Fibroblast of lung (primary cell): ENCODE measurements at regions not wholly inside any gene's neighbourhood (a gene's known extent, or its start where the extent isn't known, plus 50 kb on each side); places are given as distances from the start of the nearest gene placed in this dataset.

Experiments
- DNase-seq, 2 donors: peaks; one replicate each; pipeline versions ENCODE4 v3.0.0 to v3.0.0-alpha.2; 2010; ENCODE audit warnings: low read depth in 2 of 2
- H2AFZ ChIP-seq: 2 replicates; pipeline ENCODE4 v1.5.1; 2012; ENCODE audit warnings: low read length, control low read depth, inconsistent platforms
- H3K27ac ChIP-seq: 2 replicates; pipeline ENCODE4 v1.5.1; 2011; ENCODE audit warnings: low read length, control low read depth; ENCODE audit not compliant: insufficient read depth
- H3K27me3 ChIP-seq: 2 replicates; pipeline ENCODE4 v1.5.1; 2011; ENCODE audit warnings: mild to moderate bottlenecking, low read length; ENCODE audit not compliant: control insufficient read depth, insufficient read depth
- H3K36me3 ChIP-seq: 2 replicates; pipeline ENCODE4 v1.5.1; 2011; ENCODE audit warnings: low read length; ENCODE audit not compliant: control insufficient read depth, insufficient read depth
- H3K4me1 ChIP-seq: 2 replicates; pipeline ENCODE4 v1.5.1; 2011; ENCODE audit warnings: low read length; ENCODE audit not compliant: control insufficient read depth, insufficient read depth; ENCODE audit errors: extremely low read depth
- H3K4me2 ChIP-seq: 2 replicates; pipeline ENCODE4 v1.5.1; 2011; ENCODE audit warnings: low read length, control low read depth; ENCODE audit not compliant: insufficient read depth; ENCODE audit errors: extremely low read depth
- H3K4me3 ChIP-seq, 4 experiments: fragments of 200-600 bp in 1 of 4; sonication (generic) in 1 of 4; replicated peaks in 1 of 4; 2 replicates each; pipeline ENCODE4 v1.5.1; 2011 to 2016; ENCODE audit warnings: low read length in 4 of 4, low read depth in 3 of 4, mild to moderate bottlenecking in 3 of 4, control low read depth in 2 of 4, inconsistent platforms in 1 of 4, mixed read lengths in 1 of 4; ENCODE audit not compliant: insufficient read depth in 1 of 4; ENCODE audit errors: control extremely low read depth in 1 of 4
- H3K79me2 ChIP-seq: 2 replicates; pipeline ENCODE4 v1.5.1; 2012; ENCODE audit warnings: mild to moderate bottlenecking, low read length, inconsistent platforms; ENCODE audit not compliant: control insufficient read depth, insufficient read depth
- H3K9ac ChIP-seq: 2 replicates; pipeline ENCODE4 v1.5.1; 2011; ENCODE audit warnings: mild to moderate bottlenecking, low read length, control low read depth; ENCODE audit not compliant: insufficient read depth
- H3K9me3 ChIP-seq: 2 replicates; pipeline ENCODE4 v1.5.1; 2012; ENCODE audit warnings: low read depth, low read length; ENCODE audit not compliant: control insufficient read depth, insufficient read depth
- H4K20me1 ChIP-seq: 2 replicates; pipeline ENCODE4 v1.5.1; 2011; ENCODE audit warnings: low read length; ENCODE audit not compliant: control insufficient read depth, insufficient read depth; ENCODE audit errors: extremely low read depth
- EZH2 ChIP-seq: IDR thresholded peaks from 2 replicates; pipeline ENCODE4 v1.5.1; 2012; ENCODE audit warnings: low read length, control low read depth, mild to moderate bottlenecking; ENCODE audit errors: missing control alignments
- TF ChIP-seq, protein P1 (sequence below), 2 donors: IDR thresholded peaks in 1 of 2; conservative IDR thresholded peaks in 1 of 2; 1 replicate in 1 of 2; 2 replicates in 1 of 2; pipeline ENCODE4 v1.5.1; 2011 to 2012; ENCODE audit warnings: low read length in 2 of 2, control low read depth in 1 of 2, inconsistent platforms in 1 of 2, low read depth in 1 of 2, mild to moderate bottlenecking in 1 of 2

- DNase-seq: no peak
- Histone ChIP-seq H3K9ac (no peak overlapping the region), H2AFZ (no peak overlapping the region), H3K4me3 (no peak overlapping the region), H3K79me2 (peaks cover 9% of the 10 kb centered on the region), H3K4me2 (no peak overlapping the region), H3K36me3 (no peaks in the 10 kb centered on the region), H3K9me3 (no peaks in the 10 kb centered on the region), H4K20me1 (no peaks in the 10 kb centered on the region), H3K4me1 (no peaks in the 10 kb centered on the region), H3K27me3 (no peaks in the 10 kb centered on the region), H3K27ac (no peak overlapping the region)
- TF ChIP-seq EZH2: no peak
- TF ChIP-seq, protein P1, sequence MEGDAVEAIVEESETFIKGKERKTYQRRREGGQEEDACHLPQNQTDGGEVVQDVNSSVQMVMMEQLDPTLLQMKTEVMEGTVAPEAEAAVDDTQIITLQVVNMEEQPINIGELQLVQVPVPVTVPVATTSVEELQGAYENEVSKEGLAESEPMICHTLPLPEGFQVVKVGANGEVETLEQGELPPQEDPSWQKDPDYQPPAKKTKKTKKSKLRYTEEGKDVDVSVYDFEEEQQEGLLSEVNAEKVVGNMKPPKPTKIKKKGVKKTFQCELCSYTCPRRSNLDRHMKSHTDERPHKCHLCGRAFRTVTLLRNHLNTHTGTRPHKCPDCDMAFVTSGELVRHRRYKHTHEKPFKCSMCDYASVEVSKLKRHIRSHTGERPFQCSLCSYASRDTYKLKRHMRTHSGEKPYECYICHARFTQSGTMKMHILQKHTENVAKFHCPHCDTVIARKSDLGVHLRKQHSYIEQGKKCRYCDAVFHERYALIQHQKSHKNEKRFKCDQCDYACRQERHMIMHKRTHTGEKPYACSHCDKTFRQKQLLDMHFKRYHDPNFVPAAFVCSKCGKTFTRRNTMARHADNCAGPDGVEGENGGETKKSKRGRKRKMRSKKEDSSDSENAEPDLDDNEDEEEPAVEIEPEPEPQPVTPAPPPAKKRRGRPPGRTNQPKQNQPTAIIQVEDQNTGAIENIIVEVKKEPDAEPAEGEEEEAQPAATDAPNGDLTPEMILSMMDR (conservative IDR thresholded peaks at IDR 0.05 in 1 of 2, IDR thresholded peaks at IDR 0.05 in 1 of 2; ENCODE audit: low read depth in 1 of 2, low read length in 2 of 2): no peak
Observed at GRCh38 chr17:21540502-21540901, 151.8 kb upstream of the KCNJ18 start.

DNA sequence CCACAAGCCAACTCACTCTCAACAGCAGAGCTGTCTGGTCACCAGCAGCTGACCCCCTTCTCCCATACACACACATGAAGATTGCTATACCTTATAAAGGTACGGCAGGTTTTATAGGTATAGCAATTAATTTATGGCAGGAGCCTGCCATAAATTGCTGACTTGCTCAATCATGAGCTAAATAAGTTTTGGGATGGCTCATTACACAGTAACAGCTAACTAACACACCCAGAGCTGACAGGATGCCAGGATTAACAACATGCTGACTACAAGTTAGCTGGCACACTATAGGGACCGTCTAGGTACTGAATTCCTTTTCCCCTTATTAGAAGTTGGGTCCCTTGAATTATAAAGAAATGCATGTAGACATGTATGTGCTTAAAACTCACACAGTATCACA lies 150.3 kb upstream of the KCNJ18 start:
- no peak overlapping the region for H2AFZ ChIP-seq
- no peak overlapping the region for H3K4me3 ChIP-seq
- peaks cover 11% of the 10 kb centered on the region for H3K79me2 ChIP-seq
- H3K9ac ChIP-seq: no peak overlapping the region
- H3K4me2 ChIP-seq: no peak overlapping the region
- no peak for TF ChIP-seq EZH2
- TF ChIP-seq, protein P1 (conservative IDR thresholded peaks at IDR 0.05 in 1 of 2, IDR thresholded peaks at IDR 0.05 in 1 of 2; ENCODE audit: low read depth in 1 of 2, low read length in 2 of 2): no peak
- DNase-seq: no peak
- H3K36me3 ChIP-seq: no peaks in the 10 kb centered on the region
- no peaks in the 10 kb centered on the region for H3K9me3 ChIP-seq
- H3K27me3 ChIP-seq: no peaks in the 10 kb centered on the region
- H3K4me1 ChIP-seq: no peaks in the 10 kb centered on the region
- H4K20me1 ChIP-seq: no peaks in the 10 kb centered on the region
- H3K27ac ChIP-seq: no peak overlapping the region

DNA sequence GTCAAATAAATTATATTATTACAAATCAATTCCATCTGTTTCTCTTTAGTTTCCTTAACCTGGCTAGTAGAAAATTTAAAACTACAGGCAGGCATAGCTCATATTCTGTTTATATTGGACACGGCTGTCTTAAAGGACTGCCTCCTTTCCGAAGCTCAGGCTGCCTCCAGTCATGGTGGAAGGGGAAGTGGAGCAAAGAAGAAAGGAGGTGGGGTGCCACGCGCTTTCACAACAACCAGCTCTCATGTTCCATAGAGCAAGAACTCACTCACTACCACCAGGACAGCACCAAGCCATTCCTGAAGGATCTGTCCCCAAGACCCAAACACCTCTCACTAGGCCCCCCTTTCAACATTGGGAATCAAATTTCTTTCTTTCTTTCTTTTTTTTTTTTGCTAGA lies 149.3 kb upstream of the KCNJ18 start:
- no peak overlapping the region for H3K4me2 ChIP-seq
- no peak overlapping the region for H3K4me3 ChIP-seq
- H2AFZ ChIP-seq: no peak overlapping the region
- no peaks in the 10 kb centered on the region for H3K4me1 ChIP-seq
- H3K36me3 ChIP-seq: no peaks in the 10 kb centered on the region
- H3K79me2 ChIP-seq: peaks cover 6% of the 10 kb centered on the region
- H3K9ac ChIP-seq: no peak overlapping the region
- DNase-seq: peak in 1 of 2 donors; percentile 11
- no peaks in the 10 kb centered on the region for H3K27me3 ChIP-seq
- TF ChIP-seq, protein P1 (conservative IDR thresholded peaks at IDR 0.05 in 1 of 2, IDR thresholded peaks at IDR 0.05 in 1 of 2; ENCODE audit: low read depth in 1 of 2, low read length in 2 of 2): no peak
- no peak for TF ChIP-seq EZH2
- H3K27ac ChIP-seq: no peak overlapping the region
- H4K20me1 ChIP-seq: no peaks in the 10 kb centered on the region
- H3K9me3 ChIP-seq: no peaks in the 10 kb centered on the region
